T-helper 2 cell treated with Interferon-gamma antibody and Interleukin-4, amounts not matched to agents 5 μg/mL and 100 μg/mL, for 36 hours (primary cell): ENCODE measurements at regions not wholly inside any gene's neighbourhood (a gene's known extent, or its start where the extent isn't known, plus 50 kb on each side); places are given as distances from the start of the nearest gene placed in this dataset.

Experiments used
- DNase-seq: peaks from one replicate; pipeline ENCODE4 v3.0.0; 2021; ENCODE audit warnings: low spot score
- H3K27ac Mint-ChIP-seq: one replicate; pipeline ENCODE4 v1.8.0; 2021; ENCODE audit warnings: mild to moderate bottlenecking, mixed read lengths
- H3K27me3 Mint-ChIP-seq: one replicate; pipeline ENCODE4 v1.8.0; 2021; ENCODE audit warnings: low read depth, mixed read lengths
- H3K36me3 Mint-ChIP-seq: one replicate; pipeline ENCODE4 v1.8.0; 2021; ENCODE audit warnings: low read depth, mixed read lengths
- H3K4me1 Mint-ChIP-seq: one replicate; pipeline ENCODE4 v1.8.0; 2021; ENCODE audit warnings: low read depth, mixed read lengths
- H3K4me3 Mint-ChIP-seq: one replicate; pipeline ENCODE4 v1.8.0; 2022; ENCODE audit warnings: mild to moderate bottlenecking, moderate library complexity, mixed read lengths
- H3K9me3 Mint-ChIP-seq: one replicate; pipeline ENCODE4 v1.8.0; 2021; ENCODE audit warnings: mixed read lengths

DNA sequence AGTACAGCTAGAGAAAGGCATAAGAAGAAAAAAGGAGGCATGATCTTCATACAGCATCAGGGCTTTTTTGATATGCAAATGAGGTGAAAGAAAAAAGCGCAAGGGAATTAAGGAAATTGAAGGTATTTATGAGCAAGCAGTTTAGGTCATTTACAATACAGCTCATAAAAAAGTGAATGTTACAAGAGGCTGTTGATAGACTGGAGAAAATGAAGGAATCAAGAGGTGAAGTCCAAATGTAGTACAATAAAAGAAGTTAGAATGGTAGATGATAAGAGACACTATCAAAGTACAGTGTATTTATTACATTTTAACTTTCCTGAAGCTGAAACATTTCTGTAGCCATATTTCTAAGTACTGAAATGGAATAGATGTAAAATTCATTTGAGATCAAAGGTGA lies 1349.5 kb downstream of the ADGRL3 start:
- DNase-seq, result no peak
- no peaks in the 10 kb centered on the region for H3K36me3 Mint-ChIP-seq
- H3K27me3 Mint-ChIP-seq, result no peaks in the 10 kb centered on the region
- H3K4me1 Mint-ChIP-seq, result no peaks in the 10 kb centered on the region
- no peak overlapping the region for H3K4me3 Mint-ChIP-seq
- peaks cover 42% of the 10 kb centered on the region for H3K9me3 Mint-ChIP-seq
- H3K27ac Mint-ChIP-seq, result no peak overlapping the region

DNA sequence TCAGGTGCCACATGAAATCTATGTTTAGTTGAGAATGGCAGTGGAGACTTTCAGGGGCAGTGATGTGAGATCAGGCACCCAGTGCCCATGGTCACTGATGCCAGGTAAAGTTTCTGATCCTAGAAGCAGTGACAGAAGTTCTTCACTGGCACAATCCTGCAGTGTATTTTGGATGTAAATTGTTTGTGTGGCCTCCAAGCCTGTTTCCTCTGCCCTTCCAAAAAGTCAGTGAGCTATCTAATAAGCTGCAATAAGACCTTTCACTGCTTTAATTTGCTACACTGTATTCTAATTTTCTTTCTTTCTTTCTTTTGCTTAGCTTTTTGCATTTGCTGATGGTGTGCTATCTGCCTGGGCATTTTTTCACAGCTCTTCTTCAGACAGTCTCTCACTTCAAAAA lies 1348.6 kb downstream of the ADGRL3 start:
- Mint-ChIP-seq H3K4me3 (no peak overlapping the region), H3K4me1 (no peaks in the 10 kb centered on the region), H3K36me3 (no peaks in the 10 kb centered on the region), H3K27ac (no peak overlapping the region), H3K9me3 (peaks cover 36% of the 10 kb centered on the region), H3K27me3 (no peaks in the 10 kb centered on the region)
- DNase-seq, result no peak

DNA sequence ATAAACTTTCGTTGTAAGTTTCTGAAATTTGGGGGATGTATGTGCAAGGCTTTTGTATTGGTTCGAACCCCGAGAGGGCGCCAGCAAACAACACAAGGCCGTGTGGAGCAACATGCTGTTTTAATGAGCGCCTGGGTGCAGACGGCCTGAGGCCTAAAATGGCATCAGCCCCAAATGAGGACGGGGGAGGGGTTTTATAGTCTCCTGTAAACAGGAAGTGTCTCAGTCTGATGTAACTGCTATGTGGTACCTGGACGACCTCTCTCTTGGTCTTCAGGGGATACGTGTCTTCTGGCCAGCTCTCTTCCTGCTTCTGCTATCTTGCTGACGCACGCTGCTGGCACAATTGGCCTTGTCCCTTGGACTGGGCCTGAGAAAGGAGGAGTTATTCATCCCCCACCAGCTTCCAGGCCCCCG lies 1348.0 kb downstream of the ADGRL3 start:
- no peaks in the 10 kb centered on the region for H3K36me3 Mint-ChIP-seq
- DNase-seq, result no peak
- H3K4me3 Mint-ChIP-seq, result no peak overlapping the region
- H3K27ac Mint-ChIP-seq, result no peak overlapping the region
- no peaks in the 10 kb centered on the region for H3K27me3 Mint-ChIP-seq
- no peaks in the 10 kb centered on the region for H3K4me1 Mint-ChIP-seq
- H3K9me3 Mint-ChIP-seq, result peaks cover 32% of the 10 kb centered on the region

DNA sequence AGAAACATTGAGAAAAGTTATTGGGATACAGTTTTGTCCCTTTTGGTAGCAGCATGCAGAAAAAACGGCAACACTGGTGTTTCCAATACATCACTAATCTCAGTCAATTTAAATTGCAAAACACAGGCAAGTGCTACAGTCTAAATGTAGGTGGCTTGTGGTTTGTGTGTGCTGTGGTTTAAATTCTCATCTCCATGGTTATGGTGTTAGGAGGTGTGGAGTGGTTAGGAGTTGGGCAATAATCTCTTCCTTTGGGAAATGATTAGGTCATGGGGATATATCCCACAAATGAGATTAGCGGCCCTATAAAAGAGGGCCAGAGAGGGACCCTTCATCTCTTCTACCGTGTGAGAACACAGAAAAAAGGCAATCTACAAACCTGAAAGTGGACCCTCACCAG lies 1344.3 kb downstream of the ADGRL3 start:
- no peak for DNase-seq
- Mint-ChIP-seq H3K36me3 (no peaks in the 10 kb centered on the region), H3K9me3 (peaks cover 35% of the 10 kb centered on the region), H3K4me1 (no peaks in the 10 kb centered on the region), H3K4me3 (no peak overlapping the region), H3K27me3 (no peaks in the 10 kb centered on the region), H3K27ac (no peak overlapping the region)

DNA sequence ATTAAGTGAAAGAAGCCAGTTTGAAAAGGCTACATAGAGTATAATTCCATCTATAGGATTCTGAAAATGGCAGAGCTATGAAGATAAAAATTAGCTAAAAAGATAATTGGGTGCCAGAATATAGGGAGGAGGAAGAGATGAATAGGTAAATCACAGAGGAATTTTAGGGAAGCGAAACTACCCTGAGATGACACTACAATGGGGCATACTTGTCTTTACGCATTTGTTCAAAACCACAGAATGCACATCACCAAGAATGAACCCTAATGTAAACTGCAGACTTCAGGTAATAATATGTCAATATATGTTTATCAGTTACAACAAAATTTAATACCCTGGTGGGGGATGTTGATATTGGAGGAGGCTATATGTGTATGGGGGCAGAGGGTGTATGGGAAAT lies 1342.9 kb downstream of the ADGRL3 start:
- Mint-ChIP-seq H3K4me3 (no peak overlapping the region), H3K27me3 (no peaks in the 10 kb centered on the region), H3K36me3 (no peaks in the 10 kb centered on the region), H3K27ac (no peak overlapping the region), H3K9me3 (peaks cover 36% of the 10 kb centered on the region), H3K4me1 (no peaks in the 10 kb centered on the region)
- DNase-seq, result no peak

DNA sequence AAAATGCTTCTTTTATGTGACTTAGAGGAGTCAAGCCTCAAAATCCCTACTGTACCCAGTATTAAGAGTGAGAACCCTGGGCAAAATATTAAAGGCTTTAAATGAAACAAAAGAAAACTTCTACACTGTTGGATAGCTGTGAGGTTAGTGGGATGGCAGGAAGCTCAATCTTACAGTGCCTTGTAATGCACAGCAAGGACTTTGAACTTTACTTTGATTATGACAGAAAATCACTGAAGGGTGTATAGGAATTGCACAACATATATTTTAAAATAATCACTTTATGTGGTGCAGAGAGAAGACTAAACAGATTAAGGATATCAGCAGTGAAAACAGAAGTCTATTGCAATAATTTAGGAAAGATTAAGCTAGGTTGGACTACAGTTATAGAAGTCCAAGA lies 1333.4 kb downstream of the ADGRL3 start:
- DNase-seq, result no peak
- H3K9me3 Mint-ChIP-seq, result peaks cover 45% of the 10 kb centered on the region
- H3K27me3 Mint-ChIP-seq, result no peaks in the 10 kb centered on the region
- H3K4me1 Mint-ChIP-seq, result no peaks in the 10 kb centered on the region
- no peak overlapping the region for H3K27ac Mint-ChIP-seq
- H3K4me3 Mint-ChIP-seq, result no peak overlapping the region
- H3K36me3 Mint-ChIP-seq, result no peaks in the 10 kb centered on the region

DNA sequence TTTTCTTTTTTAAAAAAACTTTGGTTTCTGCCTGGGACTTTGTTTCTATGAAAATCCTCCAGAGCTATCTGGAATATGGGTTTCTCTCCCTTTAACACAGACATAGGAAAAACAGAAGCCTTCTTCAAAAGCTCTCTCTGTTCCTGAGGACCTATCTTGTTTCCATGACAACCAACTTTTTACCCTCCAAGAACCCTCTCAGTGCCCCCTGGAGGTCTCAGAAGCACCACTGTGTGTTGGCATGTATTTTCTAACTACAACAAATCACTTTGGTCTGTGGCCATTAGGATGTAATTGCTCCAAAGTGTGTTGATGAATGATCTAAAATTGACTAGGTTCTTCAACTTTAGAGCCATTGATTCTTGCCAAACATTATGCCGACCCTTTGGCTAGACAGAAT lies 1331.6 kb downstream of the ADGRL3 start:
- H3K9me3 Mint-ChIP-seq, result peaks cover 35% of the 10 kb centered on the region
- no peak overlapping the region for H3K27ac Mint-ChIP-seq
- no peak for DNase-seq
- no peaks in the 10 kb centered on the region for H3K36me3 Mint-ChIP-seq
- H3K4me1 Mint-ChIP-seq, result no peaks in the 10 kb centered on the region
- no peaks in the 10 kb centered on the region for H3K27me3 Mint-ChIP-seq
- no peak overlapping the region for H3K4me3 Mint-ChIP-seq

DNA sequence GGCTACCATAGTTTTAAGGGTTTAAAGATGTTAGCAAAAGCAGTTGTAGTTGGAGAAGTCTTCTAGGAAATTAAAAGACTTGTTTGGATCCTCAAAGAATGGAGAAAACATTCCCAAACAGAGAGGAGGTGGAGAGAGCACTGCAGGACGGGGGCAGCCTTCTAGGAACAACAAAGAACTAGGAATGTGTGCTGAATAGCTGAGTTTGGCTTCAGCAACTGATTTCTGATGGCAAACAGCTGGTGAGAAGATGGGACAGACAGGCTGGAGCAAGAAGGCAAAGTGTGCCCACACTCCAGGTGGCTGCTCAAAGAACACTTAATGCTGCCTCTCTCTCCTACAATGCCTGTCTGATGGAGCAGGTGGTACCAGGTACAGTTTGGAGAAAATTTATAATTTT lies 1331.1 kb downstream of the ADGRL3 start:
- Mint-ChIP-seq H3K27ac (no peak overlapping the region), H3K9me3 (peaks cover 31% of the 10 kb centered on the region), H3K4me3 (no peak overlapping the region), H3K4me1 (no peaks in the 10 kb centered on the region), H3K27me3 (no peaks in the 10 kb centered on the region), H3K36me3 (no peaks in the 10 kb centered on the region)
- no peak for DNase-seq

DNA sequence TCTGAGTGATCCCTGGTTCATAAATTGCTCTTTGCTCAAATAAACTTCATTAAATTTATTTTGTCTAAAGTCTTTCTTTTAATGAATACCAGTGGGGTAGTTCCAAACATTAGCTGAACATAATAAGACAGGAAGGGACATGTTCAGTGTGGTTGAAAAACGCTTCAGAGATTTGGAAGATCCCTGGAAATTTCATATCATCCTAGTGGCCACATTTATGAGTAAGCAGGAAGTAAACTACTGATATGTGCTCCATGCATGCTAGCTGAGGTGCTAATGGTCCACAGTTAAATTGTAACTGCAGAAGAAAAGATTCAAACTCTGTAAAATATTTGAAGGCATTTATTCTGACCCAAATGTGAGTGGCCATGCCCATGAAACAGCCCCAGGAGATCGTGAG lies 1328.7 kb downstream of the ADGRL3 start:
- no peaks in the 10 kb centered on the region for H3K36me3 Mint-ChIP-seq
- DNase-seq, result no peak
- H3K4me1 Mint-ChIP-seq, result no peaks in the 10 kb centered on the region
- no peak overlapping the region for H3K27ac Mint-ChIP-seq
- no peak overlapping the region for H3K4me3 Mint-ChIP-seq
- H3K9me3 Mint-ChIP-seq, result peaks cover 27% of the 10 kb centered on the region
- H3K27me3 Mint-ChIP-seq, result no peaks in the 10 kb centered on the region

DNA sequence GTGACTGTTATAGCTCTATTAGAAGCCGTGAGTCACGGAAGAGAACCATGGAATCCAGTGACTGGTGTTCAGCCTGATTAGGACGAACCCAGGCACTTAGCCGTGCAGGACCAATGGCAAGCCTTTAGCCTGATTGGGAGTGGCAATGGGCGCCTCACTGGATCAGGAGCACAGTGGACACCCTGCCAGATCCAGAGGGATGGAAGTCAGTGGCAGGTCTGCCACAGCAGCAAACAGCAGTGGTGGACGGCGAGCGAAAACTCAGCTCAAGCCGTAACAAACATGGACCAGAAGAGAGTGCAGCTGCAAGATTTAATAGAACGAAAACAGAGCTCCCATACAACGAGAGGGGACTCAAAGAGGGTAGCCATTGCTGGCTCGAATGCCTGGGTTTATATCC lies 1326.5 kb downstream of the ADGRL3 start:
- Mint-ChIP-seq H3K9me3 (peaks cover 19% of the 10 kb centered on the region), H3K4me1 (no peaks in the 10 kb centered on the region), H3K27ac (no peak overlapping the region), H3K36me3 (no peaks in the 10 kb centered on the region), H3K4me3 (no peak overlapping the region), H3K27me3 (no peaks in the 10 kb centered on the region)
- DNase-seq, result no peak

DNA sequence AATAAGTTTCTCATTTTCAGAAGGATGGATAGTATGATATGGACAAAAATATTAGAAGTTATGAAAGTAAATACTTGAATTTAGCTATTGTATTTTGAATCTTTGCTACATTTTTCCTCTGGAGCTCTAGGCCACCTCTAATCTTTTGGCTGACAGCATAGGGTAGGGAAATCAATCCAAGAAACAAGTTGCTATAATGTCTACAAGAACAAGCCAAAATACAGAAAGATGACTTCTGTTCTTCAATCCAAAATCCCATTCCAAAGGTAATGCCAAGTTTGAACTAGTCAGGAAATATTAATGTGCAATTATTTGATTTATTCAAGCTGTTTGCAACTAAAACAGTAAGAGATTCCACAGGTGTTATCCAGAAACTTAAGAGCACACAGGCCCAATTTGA lies 1323.1 kb downstream of the ADGRL3 start:
- Mint-ChIP-seq H3K27ac (no peak overlapping the region), H3K9me3 (peaks cover 17% of the 10 kb centered on the region), H3K36me3 (no peaks in the 10 kb centered on the region), H3K4me3 (no peak overlapping the region), H3K27me3 (no peaks in the 10 kb centered on the region), H3K4me1 (no peaks in the 10 kb centered on the region)
- DNase-seq, result no peak

DNA sequence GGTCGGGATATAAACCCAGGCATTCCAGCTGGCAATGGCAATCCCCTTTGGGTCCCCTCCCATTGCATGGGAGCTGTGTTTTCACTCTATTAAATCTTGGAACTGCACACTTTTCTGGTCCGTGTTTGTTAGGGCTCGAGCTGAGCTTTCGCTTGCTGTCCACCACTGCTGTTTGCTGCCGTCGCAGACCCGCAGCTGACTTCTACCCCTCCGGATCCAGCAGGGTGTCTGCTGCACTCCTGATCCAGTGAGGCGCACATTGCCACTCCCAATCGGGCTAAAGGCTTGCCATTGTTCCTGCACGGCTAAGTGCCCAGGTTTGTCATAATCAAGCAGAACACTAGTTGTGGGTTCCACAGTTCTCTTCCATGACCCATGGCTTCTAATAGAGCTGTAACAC lies 1322.1 kb downstream of the ADGRL3 start:
- no peak overlapping the region for H3K4me3 Mint-ChIP-seq
- H3K4me1 Mint-ChIP-seq, result no peaks in the 10 kb centered on the region
- no peaks in the 10 kb centered on the region for H3K27me3 Mint-ChIP-seq
- H3K27ac Mint-ChIP-seq, result no peak overlapping the region
- H3K9me3 Mint-ChIP-seq, result peaks cover 13% of the 10 kb centered on the region
- DNase-seq, result no peak
- H3K36me3 Mint-ChIP-seq, result no peaks in the 10 kb centered on the region

DNA sequence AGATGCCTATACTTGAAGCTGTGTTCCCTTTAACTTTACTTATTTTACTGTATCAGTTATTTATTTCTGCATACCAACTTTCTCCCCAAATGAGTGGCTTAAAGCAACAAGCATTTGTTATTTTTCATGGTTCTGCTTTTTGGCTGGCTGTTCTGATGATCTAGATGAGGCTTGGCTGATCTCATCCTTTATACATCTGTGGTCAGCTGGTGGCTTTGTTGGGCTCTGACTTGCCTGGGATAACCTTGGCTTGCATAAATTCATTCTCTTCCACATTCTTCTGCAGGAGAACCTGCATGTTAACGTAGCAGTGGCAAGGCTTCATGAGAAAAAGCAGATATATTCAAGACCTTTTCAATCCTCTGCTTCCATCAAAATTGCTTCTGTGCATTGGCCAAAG lies 1317.6 kb downstream of the ADGRL3 start:
- DNase-seq, result no peak
- Mint-ChIP-seq H3K9me3 (peaks cover 12% of the 10 kb centered on the region), H3K36me3 (no peaks in the 10 kb centered on the region), H3K4me1 (no peaks in the 10 kb centered on the region), H3K27me3 (no peaks in the 10 kb centered on the region), H3K27ac (no peak overlapping the region), H3K4me3 (no peak overlapping the region)

DNA sequence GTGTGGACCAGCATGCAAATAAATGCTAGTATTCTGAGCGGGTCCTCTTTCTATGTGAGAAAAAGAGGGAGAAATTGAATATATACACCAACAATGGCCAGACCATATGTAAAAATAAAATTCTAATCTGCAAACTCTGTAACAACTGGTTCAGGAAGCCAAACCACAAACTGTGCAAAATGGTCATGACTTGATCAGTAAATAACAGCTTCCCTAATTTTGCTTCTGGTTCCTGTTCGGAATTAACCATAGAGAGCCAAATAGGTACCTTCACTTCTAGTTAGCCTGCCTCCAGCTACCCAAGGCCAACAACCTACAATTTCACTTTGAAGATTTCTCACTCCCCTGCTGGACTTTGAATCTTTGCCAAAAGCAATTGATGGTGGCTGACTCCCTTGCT lies 1313.2 kb downstream of the ADGRL3 start:
- no peak overlapping the region for H3K27ac Mint-ChIP-seq
- H3K4me1 Mint-ChIP-seq, result no peaks in the 10 kb centered on the region
- H3K9me3 Mint-ChIP-seq, result peaks cover 30% of the 10 kb centered on the region
- no peak overlapping the region for H3K4me3 Mint-ChIP-seq
- no peak for DNase-seq
- no peaks in the 10 kb centered on the region for H3K36me3 Mint-ChIP-seq
- no peaks in the 10 kb centered on the region for H3K27me3 Mint-ChIP-seq

DNA sequence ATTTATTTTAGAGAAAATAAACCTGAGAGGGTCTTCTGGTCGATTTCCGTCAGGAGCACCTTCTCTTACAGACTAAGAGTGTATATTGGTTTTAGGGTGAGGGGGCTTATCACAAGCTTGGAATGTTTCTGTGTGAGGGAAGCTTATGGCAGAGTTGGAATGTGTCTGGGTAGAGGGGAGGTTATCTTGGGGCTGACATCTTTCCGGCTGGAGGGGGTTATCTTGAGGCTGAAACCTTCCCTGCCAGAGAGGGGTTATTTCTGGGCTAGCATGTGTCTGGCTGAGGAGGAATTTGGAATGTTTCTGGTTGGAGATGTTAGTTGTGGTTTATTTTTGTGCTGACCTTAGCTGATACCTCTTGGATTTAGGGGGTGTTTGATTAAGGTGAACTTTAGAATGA lies 1312.1 kb downstream of the ADGRL3 start:
- H3K9me3 Mint-ChIP-seq, result peaks cover 38% of the 10 kb centered on the region
- no peaks in the 10 kb centered on the region for H3K4me1 Mint-ChIP-seq
- H3K4me3 Mint-ChIP-seq, result no peak overlapping the region
- DNase-seq, result no peak
- H3K27ac Mint-ChIP-seq, result no peak overlapping the region
- H3K27me3 Mint-ChIP-seq, result no peaks in the 10 kb centered on the region
- no peaks in the 10 kb centered on the region for H3K36me3 Mint-ChIP-seq

DNA sequence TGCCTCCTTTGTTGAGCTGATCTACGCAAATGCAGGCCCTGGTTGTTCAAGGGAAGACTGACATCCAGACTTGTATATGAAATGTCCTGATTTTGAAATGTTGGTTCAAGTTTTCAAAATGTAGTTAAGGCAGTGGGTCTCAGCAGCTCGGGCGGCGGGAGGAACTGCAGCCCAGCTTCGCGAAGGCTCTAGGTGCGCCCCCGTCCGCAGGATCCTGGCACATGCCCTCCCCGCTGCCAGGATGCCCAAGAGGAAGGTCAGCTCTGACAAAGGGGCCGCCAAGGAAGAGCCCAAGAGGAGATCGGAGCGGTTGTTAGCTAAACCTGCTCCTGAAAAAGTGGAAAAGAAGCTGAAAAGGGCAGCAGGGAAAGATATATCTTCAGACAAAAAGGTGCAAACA lies 1310.1 kb downstream of the ADGRL3 start:
- Mint-ChIP-seq H3K36me3 (no peaks in the 10 kb centered on the region), H3K9me3 (peaks cover 46% of the 10 kb centered on the region), H3K27me3 (no peaks in the 10 kb centered on the region), H3K4me3 (no peak overlapping the region), H3K4me1 (no peaks in the 10 kb centered on the region), H3K27ac (no peak overlapping the region)
- no peak for DNase-seq
